ENCODE measurements at regions not wholly inside any gene's neighbourhood (a gene's known extent, or its start where the extent isn't known, plus 50 kb on each side); places are given as distances from the start of the nearest gene placed in this dataset.

DNA sequence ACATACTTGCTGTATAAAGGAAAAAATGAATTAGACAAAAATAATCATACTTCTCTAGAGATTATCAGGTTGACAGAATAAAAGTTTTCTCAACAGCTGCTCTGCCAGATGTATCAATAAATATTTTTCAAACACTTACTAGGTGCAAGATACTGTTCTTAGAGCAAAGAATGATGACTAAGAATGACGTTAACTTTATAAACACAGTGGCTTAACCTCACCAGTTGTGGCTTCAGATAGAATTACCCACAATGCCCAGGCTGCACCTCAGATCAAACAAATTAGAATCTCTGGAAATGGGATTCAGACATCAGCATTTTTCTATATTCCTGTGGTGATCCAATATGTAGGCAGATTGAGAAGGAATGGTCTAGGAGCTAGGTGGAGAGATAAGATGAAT lies 422.4 kb upstream of the ATP11B start:
- Mint-ChIP-seq H3K27me3 (no peaks in the 10 kb centered on the region), H3K4me3 (no peak overlapping the region), H3K36me3 (no peaks in the 10 kb centered on the region), H3K4me1 (no peaks in the 10 kb centered on the region), H3K27ac (no peak overlapping the region), H3K9me3 (no peaks in the 10 kb centered on the region)
- ATAC-seq, result no peak

DNA sequence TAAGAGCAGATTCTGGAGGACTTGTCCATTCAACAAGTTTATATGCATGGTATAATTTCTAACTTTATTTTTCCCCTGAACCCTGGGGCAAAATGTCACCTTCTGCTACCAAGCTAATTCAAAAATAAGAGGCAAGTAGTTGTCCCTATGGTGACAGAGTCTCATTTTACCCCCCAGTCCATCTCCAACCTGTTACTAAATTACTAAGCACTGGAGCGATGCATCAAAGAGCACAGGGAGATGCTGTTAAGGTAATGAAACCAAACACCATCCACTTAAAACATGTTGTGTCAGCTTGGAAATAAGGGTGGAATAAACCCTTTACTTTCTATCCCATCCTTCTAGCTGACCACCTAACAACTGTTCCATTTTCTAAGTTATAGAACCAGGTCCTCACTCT lies 417.4 kb upstream of the ATP11B start:
- no peak overlapping the region for H3K4me3 Mint-ChIP-seq
- H3K27ac Mint-ChIP-seq, result no peak overlapping the region
- H3K4me1 Mint-ChIP-seq, result no peaks in the 10 kb centered on the region
- no peaks in the 10 kb centered on the region for H3K27me3 Mint-ChIP-seq
- H3K36me3 Mint-ChIP-seq, result no peaks in the 10 kb centered on the region
- ATAC-seq, result no peak
- H3K9me3 Mint-ChIP-seq, result no peaks in the 10 kb centered on the region

DNA sequence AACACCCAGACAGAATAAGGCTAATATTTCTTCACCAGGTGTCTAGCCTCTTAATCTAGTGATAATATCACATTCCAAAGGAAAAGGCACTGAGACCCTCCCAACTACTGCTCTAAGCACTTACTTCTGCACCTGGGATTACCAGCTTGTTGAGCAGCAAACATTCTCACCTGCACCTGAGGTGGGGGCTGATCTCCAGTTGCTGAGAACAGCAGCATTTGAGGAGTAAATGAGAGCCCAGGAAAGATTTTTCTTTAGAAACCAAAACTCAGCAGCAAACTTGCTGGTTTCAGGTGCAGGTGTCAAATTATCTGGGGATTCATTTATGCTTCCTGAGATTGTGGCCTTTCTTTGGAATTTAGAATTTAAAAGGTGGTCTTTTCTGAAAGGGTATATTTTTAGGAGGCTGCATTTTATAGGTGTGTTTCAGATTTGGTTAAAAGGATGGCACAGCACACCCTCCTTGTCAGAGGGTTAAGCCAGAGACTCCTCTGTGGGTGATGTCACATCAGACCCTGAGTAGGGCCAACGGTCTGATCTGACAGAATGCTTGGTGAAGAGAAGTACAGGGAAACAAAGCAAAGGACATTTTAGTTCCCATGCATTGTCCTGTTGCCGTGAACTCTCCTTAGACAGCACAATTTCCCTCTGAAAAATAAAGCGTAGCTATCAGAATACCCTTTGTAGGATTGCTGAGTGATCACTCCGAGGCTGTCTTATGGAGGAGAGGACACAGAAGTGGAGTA lies 411.0 kb upstream of the ATP11B start:
- Mint-ChIP-seq H3K4me1 (no peaks in the 10 kb centered on the region), H3K4me3 (no peak overlapping the region), H3K36me3 (no peaks in the 10 kb centered on the region), H3K9me3 (no peaks in the 10 kb centered on the region), H3K27me3 (peaks cover 7% of the 10 kb centered on the region), H3K27ac (no peak overlapping the region)
- ATAC-seq, result no peak

DNA sequence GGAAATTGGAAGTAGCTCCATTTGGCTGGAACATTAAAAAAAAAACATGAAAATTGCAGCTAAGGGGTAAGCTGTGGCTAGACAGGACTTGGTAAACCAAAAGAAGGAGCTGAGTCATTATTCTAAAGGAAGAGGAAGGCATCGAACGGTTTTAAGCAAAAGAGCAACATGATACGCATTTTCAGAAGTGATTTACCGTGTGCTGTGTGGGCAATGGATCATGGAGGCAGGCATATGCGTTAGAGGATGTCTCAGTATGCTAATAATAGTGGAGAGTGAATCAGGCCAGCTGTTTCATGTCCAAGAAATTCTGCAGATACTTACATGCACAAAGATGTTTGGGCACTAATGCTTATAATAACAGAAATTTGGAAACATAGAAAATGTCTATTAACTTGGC lies 409.1 kb upstream of the ATP11B start:
- ATAC-seq, result no peak
- Mint-ChIP-seq H3K4me3 (no peak overlapping the region), H3K36me3 (no peaks in the 10 kb centered on the region), H3K4me1 (no peaks in the 10 kb centered on the region), H3K27ac (no peak overlapping the region), H3K9me3 (no peaks in the 10 kb centered on the region), H3K27me3 (peaks cover 7% of the 10 kb centered on the region)

DNA sequence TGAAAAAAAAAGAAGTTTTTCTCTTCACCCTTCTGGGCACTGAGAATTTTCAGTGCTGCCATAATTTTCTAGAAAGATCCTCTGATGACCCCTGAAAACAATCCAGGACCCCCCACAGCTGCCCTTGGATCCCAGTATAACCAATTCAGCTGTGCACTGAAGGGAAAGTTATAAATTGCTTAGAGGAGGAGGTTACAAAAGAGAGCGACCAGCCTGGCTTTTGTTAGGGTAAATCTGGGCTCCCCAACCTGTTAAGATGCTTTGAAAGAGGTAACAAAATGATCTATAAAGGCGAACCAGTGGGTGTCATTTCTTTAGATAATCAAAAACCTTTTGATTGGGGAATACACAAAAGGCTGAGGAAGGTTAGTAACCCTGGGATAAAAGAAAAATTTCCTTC lies 407.9 kb upstream of the ATP11B start:
- Mint-ChIP-seq H3K9me3 (no peaks in the 10 kb centered on the region), H3K4me1 (no peaks in the 10 kb centered on the region), H3K27ac (no peak overlapping the region), H3K36me3 (no peaks in the 10 kb centered on the region), H3K4me3 (no peak overlapping the region), H3K27me3 (peaks cover 7% of the 10 kb centered on the region)
- ATAC-seq, result no peak

DNA sequence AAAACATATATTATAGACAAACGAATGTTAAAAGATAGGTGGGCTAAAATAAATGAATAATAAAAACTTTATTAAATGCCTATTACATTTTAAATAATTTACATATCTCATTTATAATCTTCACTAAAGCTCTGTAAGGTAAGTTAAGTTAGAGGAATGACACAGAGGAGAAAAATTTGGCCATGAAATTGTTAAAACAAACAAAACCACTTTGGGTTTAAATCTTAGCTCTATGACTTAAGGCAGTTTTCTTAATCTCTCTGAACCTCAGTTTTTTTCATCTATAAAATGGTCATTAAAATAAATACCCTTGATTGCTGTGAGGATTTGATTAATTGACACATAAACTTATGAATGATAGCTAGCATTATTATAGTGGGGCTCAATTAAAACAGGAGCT lies 404.8 kb upstream of the ATP11B start:
- H3K4me3 Mint-ChIP-seq, result no peak overlapping the region
- H3K27me3 Mint-ChIP-seq, result peaks cover 6% of the 10 kb centered on the region
- H3K36me3 Mint-ChIP-seq, result no peaks in the 10 kb centered on the region
- no peaks in the 10 kb centered on the region for H3K4me1 Mint-ChIP-seq
- no peak overlapping the region for H3K27ac Mint-ChIP-seq
- H3K9me3 Mint-ChIP-seq, result no peaks in the 10 kb centered on the region
- ATAC-seq, result no peak

DNA sequence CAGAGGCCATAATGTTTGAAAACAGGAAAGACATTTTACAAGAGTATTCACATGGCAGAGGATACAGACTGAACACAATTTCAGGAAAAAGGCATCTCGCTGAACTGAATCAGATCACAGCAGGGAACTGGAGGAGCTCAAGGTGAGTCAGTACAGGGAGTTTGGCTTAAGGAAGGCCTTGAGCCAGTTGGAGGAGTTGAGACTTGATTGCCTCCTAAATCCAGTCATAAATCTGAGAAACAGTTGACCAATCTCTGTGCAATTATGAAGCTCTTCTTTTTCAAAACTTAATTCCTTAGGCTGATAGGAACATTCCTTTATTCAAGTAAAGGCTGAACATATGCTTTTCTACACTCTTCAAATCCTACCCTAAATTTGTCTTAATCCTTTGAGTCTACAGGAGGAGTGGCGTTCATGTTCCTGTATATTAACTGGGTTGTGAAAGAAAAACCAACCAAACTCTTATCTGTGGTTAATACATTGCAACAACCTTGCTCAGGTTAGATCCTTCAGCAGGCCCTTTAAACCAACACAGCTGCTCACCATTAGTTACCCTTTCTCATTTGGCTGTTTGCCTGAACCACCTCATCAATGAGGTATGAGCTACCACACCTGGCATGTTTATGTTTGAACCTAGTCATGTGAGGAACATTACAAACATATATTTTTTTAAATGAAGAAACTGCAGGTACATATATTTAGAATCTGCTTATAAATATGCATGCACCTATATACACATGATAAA lies 404.1 kb upstream of the ATP11B start:
- ATAC-seq, result no peak
- no peaks in the 10 kb centered on the region for H3K36me3 Mint-ChIP-seq
- no peak overlapping the region for H3K4me3 Mint-ChIP-seq
- no peaks in the 10 kb centered on the region for H3K27me3 Mint-ChIP-seq
- no peaks in the 10 kb centered on the region for H3K4me1 Mint-ChIP-seq
- no peaks in the 10 kb centered on the region for H3K9me3 Mint-ChIP-seq
- H3K27ac Mint-ChIP-seq, result no peak overlapping the region

DNA sequence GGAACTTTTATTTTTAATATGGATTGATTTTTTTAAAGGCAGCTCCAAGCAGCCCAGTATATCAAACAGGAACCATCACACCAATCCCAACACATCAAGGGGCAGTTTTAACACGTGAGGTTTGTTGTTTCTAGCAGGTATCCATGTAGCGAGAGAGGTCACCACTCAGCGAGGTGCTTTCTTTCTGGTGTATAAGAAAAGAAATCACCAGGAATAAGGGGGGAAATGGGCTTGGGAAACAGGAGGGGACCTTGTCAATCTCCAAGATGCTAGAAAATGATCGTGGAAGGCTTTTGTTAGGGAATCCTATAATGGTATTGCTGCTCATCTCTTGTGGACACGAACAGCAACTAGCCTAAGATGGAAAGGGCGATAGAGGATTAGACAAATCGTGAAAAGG lies 402.9 kb upstream of the ATP11B start:
- no peaks in the 10 kb centered on the region for H3K36me3 Mint-ChIP-seq
- no peaks in the 10 kb centered on the region for H3K27me3 Mint-ChIP-seq
- H3K4me1 Mint-ChIP-seq, result no peaks in the 10 kb centered on the region
- ATAC-seq, result no peak
- H3K9me3 Mint-ChIP-seq, result no peaks in the 10 kb centered on the region
- no peak overlapping the region for H3K4me3 Mint-ChIP-seq
- H3K27ac Mint-ChIP-seq, result no peak overlapping the region

DNA sequence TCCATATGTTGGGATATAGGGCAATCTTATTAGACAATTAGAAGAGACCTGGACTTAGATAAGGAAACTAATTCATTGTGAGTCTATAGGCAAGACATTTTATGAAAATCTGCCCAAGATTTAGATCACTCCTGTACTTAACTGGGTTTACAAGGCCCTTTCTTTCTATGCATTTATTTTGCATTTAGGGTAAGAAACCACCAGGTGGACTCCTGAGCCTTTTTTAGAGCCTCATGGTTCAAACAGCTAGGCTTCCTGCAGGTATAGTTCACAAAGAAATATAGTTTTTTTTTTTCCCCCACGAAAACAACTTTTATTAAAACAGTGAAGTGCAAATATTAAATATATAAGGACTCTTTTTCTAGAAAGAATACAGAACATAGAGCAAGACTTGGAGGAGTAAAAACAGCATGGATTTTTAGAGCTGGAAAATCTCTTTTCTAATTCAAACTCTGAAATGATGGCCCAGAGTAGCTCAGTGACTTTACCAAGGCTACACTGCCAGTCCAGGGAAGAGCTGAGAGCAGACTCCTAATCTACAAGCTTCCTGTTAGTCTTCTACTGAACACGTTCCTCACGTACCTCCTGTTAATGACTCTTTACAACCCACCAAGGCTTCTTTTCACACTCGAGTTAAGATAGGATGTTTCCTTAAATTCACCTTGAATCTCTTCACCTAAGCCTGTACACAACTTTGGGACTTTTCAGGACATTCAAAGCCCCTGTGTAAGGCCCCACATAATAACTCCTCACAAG lies 400.9 kb upstream of the ATP11B start:
- ATAC-seq, result no peak

DNA sequence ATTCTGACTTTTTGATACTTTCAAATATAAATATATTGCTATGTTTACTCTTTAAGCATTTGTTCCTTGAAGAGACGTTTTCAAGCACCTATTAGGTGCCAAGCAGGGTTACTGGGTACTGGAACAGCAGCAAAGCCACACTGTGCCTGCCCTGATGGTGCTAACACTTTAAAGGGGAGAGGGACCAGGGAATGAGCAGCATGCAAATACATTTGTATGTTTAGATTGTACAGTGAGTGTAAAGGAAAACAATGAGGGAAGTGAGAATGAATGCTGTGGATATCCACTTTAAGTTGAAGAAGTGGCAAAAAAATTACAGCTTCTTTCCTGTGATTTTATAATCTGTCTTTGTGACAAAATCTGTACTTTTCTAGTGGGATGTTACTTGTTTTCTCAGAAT lies 400.2 kb upstream of the ATP11B start:
- no peak for ATAC-seq

More for the DNA sequence above, 400.9 kb upstream of the ATP11B start:
- H3K27me3 Mint-ChIP-seq, result no peaks in the 10 kb centered on the region
- H3K4me3 Mint-ChIP-seq, result no peak overlapping the region
- no peaks in the 10 kb centered on the region for H3K4me1 Mint-ChIP-seq
- no peaks in the 10 kb centered on the region for H3K36me3 Mint-ChIP-seq
- no peak overlapping the region for H3K27ac Mint-ChIP-seq
- no peaks in the 10 kb centered on the region for H3K9me3 Mint-ChIP-seq

DNA sequence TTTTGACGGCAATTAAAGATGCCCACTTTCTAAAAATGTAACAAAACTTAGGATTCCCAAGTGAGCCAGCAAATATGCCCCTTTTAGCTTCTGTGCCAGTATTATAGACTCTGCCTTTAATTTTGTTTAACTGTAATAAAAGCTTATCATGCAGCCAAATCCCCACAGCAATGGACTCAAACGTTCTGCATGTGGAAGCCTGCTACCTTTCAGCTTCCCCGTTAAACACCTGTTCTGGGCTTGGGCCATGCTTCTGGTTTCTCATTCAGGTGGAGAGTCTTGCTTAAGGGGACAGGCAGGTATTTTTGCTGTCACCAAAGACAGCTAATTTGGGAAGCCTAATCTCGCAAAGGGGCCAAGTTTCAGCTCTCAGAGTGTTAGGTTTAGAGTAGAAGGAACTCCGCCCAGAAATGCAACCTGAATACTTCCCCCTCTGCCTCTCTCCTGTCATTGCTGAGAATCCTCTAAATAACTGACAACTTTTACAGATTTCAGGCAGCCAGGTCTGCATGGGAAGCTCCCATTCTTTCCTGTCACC lies 399.4 kb upstream of the ATP11B start:
- H3K36me3 Mint-ChIP-seq, result no peaks in the 10 kb centered on the region
- ATAC-seq, result no peak
- H3K9me3 Mint-ChIP-seq, result no peaks in the 10 kb centered on the region
- no peaks in the 10 kb centered on the region for H3K27me3 Mint-ChIP-seq
- H3K27ac Mint-ChIP-seq, result no peak overlapping the region
- no peaks in the 10 kb centered on the region for H3K4me1 Mint-ChIP-seq
- no peak overlapping the region for H3K4me3 Mint-ChIP-seq

More for the DNA sequence above, 400.2 kb upstream of the ATP11B start:
- Mint-ChIP-seq H3K4me1 (no peaks in the 10 kb centered on the region), H3K4me3 (no peak overlapping the region), H3K27me3 (no peaks in the 10 kb centered on the region), H3K36me3 (no peaks in the 10 kb centered on the region), H3K9me3 (no peaks in the 10 kb centered on the region), H3K27ac (no peak overlapping the region)

DNA sequence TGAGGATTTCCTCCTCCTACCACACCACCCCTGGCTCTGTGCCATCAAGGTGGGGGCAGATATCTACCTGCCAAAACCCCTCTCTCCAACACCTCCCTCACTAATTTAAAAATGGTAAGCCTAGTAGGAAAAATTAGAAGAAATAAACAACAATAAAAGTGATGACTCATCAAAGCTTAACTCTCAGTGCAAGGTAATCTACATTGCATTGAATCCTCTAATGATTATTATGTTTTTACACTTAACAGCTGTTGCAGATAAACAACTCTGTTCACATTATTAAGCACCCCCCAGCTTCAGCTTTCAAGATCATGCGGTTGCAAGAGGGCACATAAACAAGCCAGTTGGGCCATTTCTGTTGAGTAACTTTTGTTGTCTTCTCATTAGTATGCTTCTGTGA lies 396.1 kb upstream of the ATP11B start:
- H3K27ac Mint-ChIP-seq, result no peak overlapping the region
- no peaks in the 10 kb centered on the region for H3K27me3 Mint-ChIP-seq
- no peaks in the 10 kb centered on the region for H3K4me1 Mint-ChIP-seq
- no peak for ATAC-seq
- H3K36me3 Mint-ChIP-seq, result no peaks in the 10 kb centered on the region
- H3K9me3 Mint-ChIP-seq, result peaks cover 4% of the 10 kb centered on the region
- no peak overlapping the region for H3K4me3 Mint-ChIP-seq

DNA sequence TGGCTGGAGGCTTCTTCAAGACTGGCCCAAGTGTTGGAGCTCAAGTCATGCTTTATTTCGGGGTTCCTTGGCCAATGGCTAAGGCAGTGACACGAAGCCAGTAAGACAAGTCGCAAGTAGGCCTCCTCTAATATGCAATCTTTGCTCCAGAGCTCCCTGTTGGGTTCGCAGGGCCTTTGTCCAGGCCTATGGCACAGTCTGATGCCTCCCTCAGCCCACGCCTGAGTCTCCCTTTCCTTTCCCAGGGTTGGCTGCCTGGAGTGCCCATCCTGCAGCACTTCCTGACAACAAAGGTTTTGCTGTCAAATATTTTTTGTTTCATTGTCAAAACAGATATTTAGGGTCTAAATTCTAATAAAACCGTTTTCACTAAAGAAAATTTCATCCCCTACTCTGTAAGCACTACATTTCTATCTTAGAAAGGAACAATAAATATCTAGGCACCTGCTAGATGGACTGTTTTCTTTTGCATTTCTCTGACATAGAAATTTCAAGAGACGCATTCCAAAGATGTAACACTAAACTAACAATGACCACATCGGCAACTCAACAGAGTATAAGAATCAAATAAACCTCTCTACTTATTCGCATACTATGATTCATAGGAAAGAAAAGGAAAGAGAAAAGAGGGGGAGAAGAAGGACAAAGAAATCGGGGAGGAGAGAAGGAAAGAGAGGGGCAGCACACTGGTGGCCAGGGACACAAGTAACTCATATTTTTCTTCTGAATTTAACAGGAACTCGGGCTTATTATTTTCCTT lies 393.1 kb upstream of the ATP11B start:
- ATAC-seq, result no peak
- Mint-ChIP-seq H3K4me1 (no peaks in the 10 kb centered on the region), H3K4me3 (no peak overlapping the region), H3K9me3 (peaks cover 5% of the 10 kb centered on the region), H3K36me3 (no peaks in the 10 kb centered on the region), H3K27ac (no peak overlapping the region), H3K27me3 (no peaks in the 10 kb centered on the region)

DNA sequence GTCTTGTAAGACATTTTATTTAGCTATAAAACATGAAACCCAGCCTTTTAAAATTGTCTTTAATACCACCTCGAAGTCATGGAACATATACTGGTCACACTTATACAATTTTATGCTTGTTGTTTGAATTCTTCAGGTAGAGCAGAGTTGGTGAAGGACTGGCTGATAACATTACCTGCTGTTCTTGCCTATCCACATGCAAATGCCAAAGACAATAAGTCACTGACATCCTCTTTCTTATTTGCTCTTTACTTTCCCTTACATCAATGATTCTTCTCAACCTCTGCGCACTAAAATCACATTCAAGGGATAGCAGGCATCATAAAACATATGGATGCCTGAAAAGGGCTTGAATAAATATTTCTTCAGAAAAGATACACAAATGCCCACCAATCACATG lies 392.5 kb upstream of the ATP11B start:
- no peak overlapping the region for H3K27ac Mint-ChIP-seq
- ATAC-seq, result no peak
- no peaks in the 10 kb centered on the region for H3K27me3 Mint-ChIP-seq
- no peaks in the 10 kb centered on the region for H3K4me1 Mint-ChIP-seq
- H3K9me3 Mint-ChIP-seq, result peaks cover 5% of the 10 kb centered on the region
- H3K4me3 Mint-ChIP-seq, result no peak overlapping the region
- no peaks in the 10 kb centered on the region for H3K36me3 Mint-ChIP-seq

DNA sequence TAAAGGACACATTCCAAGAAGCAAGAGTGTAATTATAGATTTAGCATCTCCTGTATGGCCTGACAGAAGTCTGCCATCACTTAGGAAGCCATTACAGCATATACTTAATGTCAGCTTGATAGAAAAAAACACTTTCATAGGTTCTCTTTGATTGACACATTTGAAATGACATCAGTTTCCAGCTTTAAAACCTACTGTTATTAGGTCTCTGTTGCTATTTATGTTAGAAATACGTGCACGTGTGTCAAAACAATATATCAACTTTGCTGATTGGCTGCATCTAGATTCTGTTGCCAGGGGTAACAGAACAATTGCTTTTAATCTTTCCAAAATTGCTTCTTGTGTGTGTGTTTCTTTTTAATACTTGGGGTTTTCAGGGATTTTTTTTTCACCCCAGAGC lies 389.3 kb upstream of the ATP11B start:
- no peak for ATAC-seq
- Mint-ChIP-seq H3K27me3 (no peaks in the 10 kb centered on the region), H3K27ac (no peak overlapping the region), H3K36me3 (no peaks in the 10 kb centered on the region), H3K4me1 (no peaks in the 10 kb centered on the region), H3K9me3 (peaks cover 5% of the 10 kb centered on the region), H3K4me3 (no peak overlapping the region)

Measured in stimulated activated memory B cell treated with anti-CD40 and anti-IgM and Interleukin-4, amounts not matched to agents 10 μg/mL and 1 μg/mL and 100 μg/mL, for 72 hours (primary cell).